HEK293T (cell line): ENCODE measurements at regions not wholly inside any gene's neighbourhood (a gene's known extent, or its start where the extent isn't known, plus 50 kb on each side); places are given as distances from the start of the nearest gene placed in this dataset.

Experiments
- LEF1 ChIP-seq: fragments of 450-650 bp; IDR thresholded peaks from 2 replicates; pipeline ENCODE4 v1.6.1; 2017; ENCODE audit warnings: mild to moderate bottlenecking, borderline replicate concordance
- NFRKB ChIP-seq: fragments of 450-650 bp; IDR thresholded peaks from 2 replicates; pipeline ENCODE4 v1.6.1; 2016; ENCODE audit warnings: mild to moderate bottlenecking, moderate library complexity
- SP1 ChIP-seq: fragments of 450-650 bp; IDR thresholded peaks from 2 replicates; pipeline ENCODE4 v1.6.1; 2017
- TARDBP ChIP-seq: fragments of 450-650 bp; IDR thresholded peaks from 2 replicates; pipeline ENCODE4 v1.6.1; 2016

GRCh38 chr5:91684625-91685024 is 301.5 kb upstream of the ARRDC3 start:
- TF ChIP-seq SP1 (no peak), LEF1 (no peak), TARDBP (no peak), NFRKB (no peak)
